Motor neuron (in vitro differentiated cells): ENCODE measurements at regions not wholly inside any gene's neighbourhood (a gene's known extent, or its start where the extent isn't known, plus 50 kb on each side); places are given as distances from the start of the nearest gene placed in this dataset.
A peak's percentile ranks its signal among the peaks of the same experiment; 100 is the strongest.
"Not testable (repeated sequence)": the region's sequence is repeated elsewhere in the genome, so short reads cannot be mapped to it uniquely, and the experiment has no call there.

ENCODE experiments used
- ATAC-seq, 8 experiments: fragments of 200-7000 bp; cut with Tn5 transposase; replicated peaks in 6 of 8; 2 replicates each; pipeline ENCODE4 v1.8.0; 2021; ENCODE audit warnings: mild to moderate bottlenecking in 8 of 8, moderate library complexity in 8 of 8
- H3K27ac ChIP-seq, 2 donors: fragments of 250-450 bp; sonication (Bioruptor Pico); 2 replicates each; pipeline ENCODE4 v1.9.0; 2021; ENCODE audit warnings: antibody characterized with exemption in 2 of 2, mild to moderate bottlenecking in 2 of 2, moderate library complexity in 1 of 2
- H3K4me1 ChIP-seq, 2 donors: fragments of 250-450 bp; sonication (Bioruptor Pico); replicated peaks in 1 of 2; 2 replicates each; pipeline ENCODE4 v1.6.1; 2021; ENCODE audit warnings: antibody characterized with exemption in 2 of 2, mild to moderate bottlenecking in 2 of 2, moderate library complexity in 1 of 2
- H3K4me3 ChIP-seq, 5 donors: fragments of 250-450 bp; sonication (Bioruptor Pico); 2 replicates each; pipeline ENCODE4 v1.9.0; 2021; ENCODE audit warnings: antibody characterized with exemption in 5 of 5, mild to moderate bottlenecking in 5 of 5, moderate library complexity in 4 of 5
- WGBS, 10 experiments: fragments of 450-650 bp; shearing (Covaris generic); methylation state at CpG; one replicate each; pipeline ENCODE4 v1.0.0; 2022; 5-methylcytosine and 5-hydroxymethylcytosine counted together
- in situ Hi-C, 9 experiments: fragments of 400-800 bp; cut with MboI; loops; one replicate each; pipeline ENCODE4 v1.15.0; 2021; ENCODE audit warnings: low sequenced_read_pairs in 9 of 9, low pct_unique_long_range_greater_than_20kb in 2 of 9; ENCODE audit not compliant: unreplicated experiment in 9 of 9

GRCh38 chr20:59471653-59472421 lies 132.5 kb upstream of the PHACTR3 start:
- in situ Hi-C loops, result loop anchor here in 8 of 9 experiments (25.0 kb wide), 2 partner anchors 610 to 1235 kb away; partner anchors contain the start of genes GNAS (in 7 of the 8), GNAS-AS1 (in 7 of the 8) and ANKRD60 (in 1 of the 8)
- H3K4me1 ChIP-seq, result peaks cover 8 to 12% of the 10 kb centered on the region in 2 donors
- no peak overlapping the region for H3K4me3 ChIP-seq
- WGBS, 10 experiments, result 0 to 54% (median 36%) methylated on average over 1 to 11 of the region's 12 CpGs; no CpG with 5 or more reads in 2 of the 10 experiments
- ATAC-seq, result peak in 3 of 8 experiments; percentile 48 to 77 (median 64)
- no peak overlapping the region for H3K27ac ChIP-seq

DNA sequence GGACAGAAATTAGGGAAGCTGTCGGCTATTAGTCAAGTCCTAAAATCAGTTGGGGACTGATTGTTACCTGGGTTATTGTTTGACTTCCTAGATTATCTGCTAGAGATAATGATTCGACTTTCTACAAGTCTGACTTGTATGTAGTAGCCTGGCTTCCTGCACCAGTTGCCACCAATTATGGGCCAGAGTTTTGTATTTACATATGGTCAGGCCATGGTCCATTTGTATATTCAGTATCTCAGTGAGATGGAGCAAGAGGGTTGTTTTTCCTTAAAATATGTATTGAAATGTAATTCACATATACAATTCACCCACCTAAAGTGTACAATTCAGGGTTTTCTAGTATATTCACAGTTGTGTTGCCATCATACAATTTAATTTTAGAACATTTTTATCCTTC lies 130.6 kb upstream of the PHACTR3 start:
- ATAC-seq, result peak in 3 of 8 experiments; percentile 51 to 76 (median 65)
- Histone ChIP-seq H3K27ac (no peak overlapping the region), H3K4me1 (peaks cover 8 to 12% of the 10 kb centered on the region in 2 donors), H3K4me3 (no peak overlapping the region)
- WGBS, 10 experiments, result 42 to 100% (median 83%) methylated on average over 1 to 2 of the region's 2 CpGs; no CpG with 5 or more reads in 5 of the 10 experiments
- in situ Hi-C loops, result loop anchor here in 8 of 9 experiments (25.0 kb wide), 2 partner anchors 611 to 1236 kb away; partner anchors contain the start of genes GNAS (in 7 of the 8), GNAS-AS1 (in 7 of the 8) and ANKRD60 (in 1 of the 8)

- 6 to 93% (median 84%) methylated on average over 2 to 10 of the region's 10 CpGs; no CpG with 5 or more reads in 1 of the 10 experiments for WGBS, 10 experiments
- ATAC-seq, result peak in 3 of 8 experiments; percentile 85 to 99 (median 96)
- Histone ChIP-seq H3K4me1 (peaks cover 15 to 32% of the 10 kb centered on the region in 2 donors), H3K27ac (peak overlapping the region in 1 of 2 donors; percentile 75), H3K4me3 (no peak overlapping the region)
- in situ Hi-C loops, result no loop called here
Measured at GRCh38 chr20:59481067-59481466, 123.3 kb upstream of the PHACTR3 start.

DNA sequence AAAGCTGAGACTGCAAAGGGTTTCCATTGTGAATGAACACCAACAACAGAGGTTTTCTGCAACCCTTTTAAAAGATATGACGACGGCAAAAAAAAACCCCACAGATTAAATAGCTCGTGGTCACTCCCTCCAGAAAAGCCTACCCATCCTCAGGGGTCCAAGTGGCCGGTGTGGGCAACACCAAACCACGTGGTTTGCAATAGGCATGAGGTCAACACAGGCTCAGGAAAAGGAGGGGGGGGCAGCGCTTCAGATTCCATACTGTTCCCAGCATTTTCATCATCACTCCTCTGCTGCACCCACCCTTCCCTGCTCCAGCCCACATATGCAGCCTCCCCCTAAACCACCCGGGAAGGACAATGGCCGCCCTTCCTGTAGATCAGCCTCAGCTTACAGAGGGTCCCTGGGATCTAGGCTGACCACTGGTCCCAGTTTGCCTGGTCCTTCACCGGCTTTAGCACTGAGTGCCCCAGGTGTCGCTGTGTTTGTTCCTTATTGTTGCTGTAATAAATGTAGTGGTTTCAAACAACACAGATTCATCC lies 122.8 kb upstream of the PHACTR3 start:
- in situ Hi-C loops, result no loop called here

GRCh38 chr20:59482351-59483187 lies 121.8 kb upstream of the PHACTR3 start:
- peak in 5 of 8 experiments; percentile 93 to 97 (median 96) for ATAC-seq
- Histone ChIP-seq H3K27ac (peak overlapping the region; percentile 42 to 75), H3K4me3 (no peak overlapping the region), H3K4me1 (peaks cover 15 to 32% of the 10 kb centered on the region in 2 donors)
- 0 to 92% (median 46%) methylated on average over 1 to 13 of the region's 17 CpGs for WGBS, 10 experiments
- in situ Hi-C loops, result no loop called here

More for the DNA sequence above, 122.8 kb upstream of the PHACTR3 start:
- H3K27ac ChIP-seq, result peak overlapping the region in 1 of 2 donors; percentile 75
- H3K4me1 ChIP-seq, result peaks cover 15 to 32% of the 10 kb centered on the region in 2 donors
- H3K4me3 ChIP-seq, result no peak overlapping the region
- peak in 2 of 8 experiments; percentile 41 to 61 for ATAC-seq
- WGBS, 10 experiments, result 41 to 100% (median 84%) methylated on average over 1 to 9 of the region's 10 CpGs; no CpG with 5 or more reads in 4 of the 10 experiments

GRCh38 chr20:59483481-59483880 lies 120.9 kb upstream of the PHACTR3 start:
- 0 to 75% (median 53%) methylated on average over 1 to 2 of the region's 5 CpGs; no CpG with 5 or more reads in 6 of the 10 experiments for WGBS, 10 experiments
- Histone ChIP-seq H3K4me3 (no peak overlapping the region), H3K27ac (peak overlapping the region in 1 of 2 donors; percentile 0), H3K4me1 (peaks cover 16 to 39% of the 10 kb centered on the region in 2 donors)
- in situ Hi-C loops, result no loop called here
- no peak for ATAC-seq

DNA sequence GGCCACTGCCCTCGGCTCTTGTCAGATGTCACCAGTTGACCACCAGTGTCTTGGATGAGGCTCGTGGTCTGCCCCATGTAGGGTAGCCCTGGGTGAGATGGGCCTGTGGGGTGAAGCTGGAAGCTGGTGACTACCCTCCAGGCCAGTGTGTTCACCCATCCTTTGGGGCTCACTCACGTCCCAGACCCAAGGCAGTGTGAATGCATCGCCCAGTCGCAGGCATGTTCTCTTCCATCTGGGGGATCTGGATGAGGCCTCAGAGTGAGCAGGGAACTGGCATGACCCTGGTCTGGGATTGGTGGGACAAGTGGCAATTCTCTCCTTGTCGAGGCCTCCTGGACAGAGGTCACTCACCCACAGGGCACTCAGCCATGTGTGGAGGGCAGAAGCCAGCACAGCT lies 120.1 kb upstream of the PHACTR3 start:
- in situ Hi-C loops, result no loop called here
- Histone ChIP-seq H3K27ac (no peak overlapping the region), H3K4me3 (no peak overlapping the region), H3K4me1 (peaks cover 20 to 46% of the 10 kb centered on the region in 2 donors)
- WGBS, 10 experiments, result 0 to 94% (median 62%) methylated on average over 1 to 3 of the region's 6 CpGs; no CpG with 5 or more reads in 3 of the 10 experiments
- no peak for ATAC-seq

GRCh38 chr20:59485576-59486454 lies 118.5 kb upstream of the PHACTR3 start:
- no peak overlapping the region for H3K27ac ChIP-seq
- no peak overlapping the region for H3K4me3 ChIP-seq
- H3K4me1 ChIP-seq, result peaks cover 20 to 58% of the 10 kb centered on the region in 2 donors
- 16 to 100% (median 90%) methylated on average over 1 to 6 of the region's 8 CpGs for WGBS, 10 experiments
- peak in 3 of 8 experiments; percentile 62 to 95 (median 69) for ATAC-seq
- in situ Hi-C loops, result no loop called here

GRCh38 chr20:59488459-59488858 lies 115.9 kb upstream of the PHACTR3 start:
- H3K4me1 ChIP-seq, result peaks cover 5 to 36% of the 10 kb centered on the region in 2 donors
- in situ Hi-C loops, result not testable (repeated sequence)
- 8 to 100% (median 80%) methylated on average over 1 to 3 of the region's 6 CpGs; no CpG with 5 or more reads in 3 of the 10 experiments for WGBS, 10 experiments

DNA sequence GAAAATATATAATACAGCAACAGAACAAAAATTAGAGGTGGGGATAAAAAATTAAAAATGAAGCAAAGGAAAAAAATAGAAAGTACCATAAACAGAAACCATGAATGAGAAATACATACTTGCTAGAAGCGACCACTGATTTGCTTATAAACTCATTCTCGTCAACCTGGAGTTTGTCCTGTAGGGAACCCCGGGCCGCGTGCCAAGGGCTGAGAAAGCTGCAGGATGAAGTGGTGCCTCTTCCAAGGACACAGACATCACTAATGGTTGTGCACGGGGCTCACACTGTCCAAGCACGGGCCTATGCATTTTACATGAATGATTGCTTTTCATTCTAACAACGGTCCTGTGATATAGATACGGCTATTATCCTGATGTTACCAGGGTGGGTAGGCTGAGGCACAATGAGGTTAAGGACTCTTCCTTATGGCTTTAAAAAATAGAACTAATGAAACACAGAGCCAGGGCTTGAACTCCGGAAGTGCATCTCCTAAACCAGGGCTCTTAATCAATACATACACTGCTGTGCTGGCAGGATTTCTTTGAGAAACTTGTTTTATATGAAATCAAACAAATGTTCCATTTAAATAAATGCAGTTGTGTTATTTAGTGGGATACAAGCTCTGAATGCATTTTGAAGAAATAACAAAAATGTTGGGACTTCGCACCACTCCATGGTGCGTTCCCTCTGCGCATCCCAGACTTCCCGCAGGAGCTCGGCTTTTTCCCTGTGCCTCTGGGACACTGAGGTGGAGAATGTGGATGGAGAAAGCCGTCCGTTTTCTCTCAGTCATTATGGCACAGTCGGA lies 113.9 kb upstream of the PHACTR3 start:
- in situ Hi-C loops, H3K27ac ChIP-seq, H3K4me3 ChIP-seq: not testable (repeated sequence)
- WGBS, 10 experiments, result 77 to 100% (median 91%) methylated on average over 4 to 13 of the region's 18 CpGs; no CpG with 5 or more reads in 4 of the 10 experiments
- H3K4me1 ChIP-seq, result peaks cover 6 to 28% of the 10 kb centered on the region in 2 donors
- peak in 1 of 8 experiments; percentile 28 for ATAC-seq

More at GRCh38 chr20:59488459-59488858, 115.9 kb upstream of the PHACTR3 start:
- H3K4me3 ChIP-seq, result not testable (repeated sequence)
- peak in 5 of 8 experiments; percentile 84 to 97 (median 94) for ATAC-seq
- peak overlapping the region in 1 of 2 donors; percentile 19 for H3K27ac ChIP-seq

- H3K4me1 ChIP-seq, result peaks cover 10 to 31% of the 10 kb centered on the region in 2 donors
- no peak overlapping the region for H3K4me3 ChIP-seq
- ATAC-seq, result no peak
- in situ Hi-C loops, result no loop called here
- H3K27ac ChIP-seq, result no peak overlapping the region
- WGBS, 10 experiments, result 29 to 95% (median 84%) methylated on average over 2 to 4 of the region's 6 CpGs; no CpG with 5 or more reads in 4 of the 10 experiments
Measured at GRCh38 chr20:59491884-59492283, 112.5 kb upstream of the PHACTR3 start.
